C4-2B (cell line): ENCODE measurements at regions not wholly inside any gene's neighbourhood (a gene's known extent, or its start where the extent isn't known, plus 50 kb on each side); places are given as distances from the start of the nearest gene placed in this dataset.

Source experiments
- ZFX ChIP-seq: fragments of 450-650 bp; IDR thresholded peaks from 2 replicates; pipeline ENCODE4 v1.6.1; 2017
- TF ChIP-seq, protein P1 (sequence below): fragments of 450-650 bp; conservative IDR thresholded peaks from 2 replicates; pipeline ENCODE4 v1.5.1; 2017; ENCODE audit warnings: mild to moderate bottlenecking

DNA sequence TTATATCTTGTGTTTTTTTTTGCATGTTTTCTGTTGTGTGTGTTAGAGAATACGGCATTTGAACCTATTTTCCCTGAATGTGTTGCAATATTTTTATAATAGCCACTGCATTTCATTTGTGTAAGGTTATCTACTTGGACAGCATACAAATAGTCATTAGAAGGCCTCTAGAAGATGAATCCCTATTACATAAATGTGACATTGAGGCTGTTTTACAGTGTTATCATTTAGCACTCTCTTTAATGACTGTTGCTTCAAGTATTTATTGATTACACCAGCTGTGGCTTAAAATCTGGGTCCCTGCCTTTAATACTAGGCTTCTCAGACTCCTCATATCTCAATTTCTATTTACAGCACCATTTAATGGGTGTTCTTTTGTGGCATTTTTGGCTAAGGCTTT is 465.8 kb downstream of the FRK start:
- TF ChIP-seq, protein P1, sequence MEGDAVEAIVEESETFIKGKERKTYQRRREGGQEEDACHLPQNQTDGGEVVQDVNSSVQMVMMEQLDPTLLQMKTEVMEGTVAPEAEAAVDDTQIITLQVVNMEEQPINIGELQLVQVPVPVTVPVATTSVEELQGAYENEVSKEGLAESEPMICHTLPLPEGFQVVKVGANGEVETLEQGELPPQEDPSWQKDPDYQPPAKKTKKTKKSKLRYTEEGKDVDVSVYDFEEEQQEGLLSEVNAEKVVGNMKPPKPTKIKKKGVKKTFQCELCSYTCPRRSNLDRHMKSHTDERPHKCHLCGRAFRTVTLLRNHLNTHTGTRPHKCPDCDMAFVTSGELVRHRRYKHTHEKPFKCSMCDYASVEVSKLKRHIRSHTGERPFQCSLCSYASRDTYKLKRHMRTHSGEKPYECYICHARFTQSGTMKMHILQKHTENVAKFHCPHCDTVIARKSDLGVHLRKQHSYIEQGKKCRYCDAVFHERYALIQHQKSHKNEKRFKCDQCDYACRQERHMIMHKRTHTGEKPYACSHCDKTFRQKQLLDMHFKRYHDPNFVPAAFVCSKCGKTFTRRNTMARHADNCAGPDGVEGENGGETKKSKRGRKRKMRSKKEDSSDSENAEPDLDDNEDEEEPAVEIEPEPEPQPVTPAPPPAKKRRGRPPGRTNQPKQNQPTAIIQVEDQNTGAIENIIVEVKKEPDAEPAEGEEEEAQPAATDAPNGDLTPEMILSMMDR, result no peak
- no peak for TF ChIP-seq ZFX
